SU-DHL-6 (cell line): ENCODE measurements at regions not wholly inside any gene's neighbourhood (a gene's known extent, or its start where the extent isn't known, plus 50 kb on each side); places are given as distances from the start of the nearest gene placed in this dataset.

Source experiments
- H2AFZ ChIP-seq: fragments of 200-600 bp; sonication (generic); 2 replicates; pipeline ENCODE4 v1.6.1; 2014; ENCODE audit warnings: low read depth, mild to moderate bottlenecking, moderate library complexity, mixed read lengths, antibody characterized with exemption, low read length; ENCODE audit not compliant: severe bottlenecking
- H3F3A ChIP-seq: fragments of 200-600 bp; shearing (Covaris generic); 2 replicates; pipeline ENCODE4 v1.6.0; 2016; ENCODE audit warnings: antibody characterized with exemption, mild to moderate bottlenecking; ENCODE audit not compliant: insufficient read depth
- H3K27ac ChIP-seq: fragments of 200-600 bp; sonication (generic); 2 replicates; pipeline ENCODE4 v1.5.1; 2016; ENCODE audit warnings: low read depth, mild to moderate bottlenecking, low read length, moderate library complexity, mixed read lengths
- H3K27me3 ChIP-seq: fragments of 200-600 bp; sonication (generic), shearing (Covaris generic); 2 replicates; pipeline ENCODE4 v1.6.0; 2014; ENCODE audit warnings: mild to moderate bottlenecking, low read length
- H3K36me3 ChIP-seq: fragments of 200-600 bp; sonication (generic); 2 replicates; pipeline ENCODE4 v1.6.1; 2014; ENCODE audit warnings: mild to moderate bottlenecking, low read length, mixed read lengths
- H3K4me2 ChIP-seq: fragments of 300-600, 200-600 bp; shearing (Covaris generic), sonication (generic); 2 replicates; pipeline ENCODE4 v1.6.0; 2014; ENCODE audit warnings: low read length, low read depth, mild to moderate bottlenecking; ENCODE audit not compliant: poor library complexity, severe bottlenecking
- H3K4me3 ChIP-seq: fragments of 200-600 bp; sonication (generic); 2 replicates; pipeline ENCODE4 v1.5.1; 2014; ENCODE audit warnings: antibody characterized with exemption, low read length, mild to moderate bottlenecking, mixed read lengths; ENCODE audit not compliant: insufficient read depth, poor library complexity, severe bottlenecking
- H3K79me2 ChIP-seq: fragments of 200-600 bp; sonication (generic); 2 replicates; pipeline ENCODE4 v1.6.1; 2014; ENCODE audit warnings: mild to moderate bottlenecking, low read length, moderate library complexity; ENCODE audit not compliant: insufficient read depth
- H3K9ac ChIP-seq: fragments of 200-600 bp; sonication (generic); 2 replicates; pipeline ENCODE4 v1.7.0; 2014; ENCODE audit warnings: mild to moderate bottlenecking, low read length
- H3K9me2 ChIP-seq: fragments of 200-600 bp; sonication (generic); replicated peaks from 2 replicates; pipeline ENCODE4 v1.6.1; 2014; ENCODE audit warnings: low read length; ENCODE audit not compliant: insufficient read depth
- H3K9me3 ChIP-seq: fragments of 200-600 bp; sonication (generic); 2 replicates; pipeline ENCODE4 v1.6.1; 2014; ENCODE audit warnings: low read length, mixed read lengths; ENCODE audit not compliant: insufficient read depth
- H4K20me1 ChIP-seq: fragments of 200-600 bp; sonication (generic); 2 replicates; pipeline ENCODE4 v1.6.1; 2014; ENCODE audit warnings: low read depth, mild to moderate bottlenecking, antibody characterized with exemption, low read length, moderate library complexity, mixed read lengths
- EZH2phosphoT487 ChIP-seq: fragments of 200-600 bp; sonication (generic), shearing (Covaris generic); conservative IDR thresholded peaks from 2 replicates; pipeline ENCODE4 v1.6.1; 2018; ENCODE audit warnings: mild to moderate bottlenecking, antibody characterized with exemption, low read length, moderate library complexity, mixed read lengths
- TF ChIP-seq, protein P1 (sequence below): fragments of 200-600 bp; sonication (generic); IDR thresholded peaks from one replicate; pipeline ENCODE4 v1.5.1; 2017; ENCODE audit warnings: antibody characterized with exemption, mild to moderate bottlenecking, low read length, moderate library complexity; ENCODE audit not compliant: insufficient read depth, poor library complexity, severe bottlenecking

DNA sequence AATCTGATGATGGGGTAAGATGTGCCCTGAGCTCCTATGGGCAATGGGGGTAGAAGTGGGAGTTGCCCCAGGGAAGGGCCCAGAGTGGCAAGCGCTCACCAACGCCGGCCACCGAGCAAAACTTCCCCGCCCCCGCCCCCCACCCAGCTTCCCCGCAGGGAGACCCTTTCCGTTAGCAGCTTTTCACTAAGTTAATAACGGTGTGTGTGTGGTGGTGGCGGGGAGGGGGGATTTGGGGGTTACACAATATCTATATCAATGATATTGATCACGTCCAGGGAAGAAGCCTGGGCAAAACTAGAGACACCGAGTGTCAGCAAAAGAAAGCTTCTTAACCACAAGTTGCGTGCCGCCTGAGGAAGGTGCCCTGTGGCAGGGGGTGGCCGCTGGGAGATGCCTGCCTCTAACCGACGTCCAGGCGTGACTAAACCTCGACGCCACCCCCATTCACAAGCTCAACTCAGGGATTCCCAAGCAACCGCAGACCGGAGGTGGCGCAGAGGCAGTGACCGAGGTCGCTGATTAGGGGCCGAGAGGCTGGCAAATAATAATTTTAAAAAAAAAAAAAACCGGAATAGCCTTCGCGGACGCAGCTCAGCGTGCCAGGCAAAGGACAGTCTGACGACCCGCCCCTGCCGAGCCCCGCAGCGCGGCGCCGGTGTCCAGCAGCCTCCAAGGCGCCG is 222.6 kb downstream of the MEF2C start:
- H3K27ac ChIP-seq: peak overlapping the region; percentile 52

DNA sequence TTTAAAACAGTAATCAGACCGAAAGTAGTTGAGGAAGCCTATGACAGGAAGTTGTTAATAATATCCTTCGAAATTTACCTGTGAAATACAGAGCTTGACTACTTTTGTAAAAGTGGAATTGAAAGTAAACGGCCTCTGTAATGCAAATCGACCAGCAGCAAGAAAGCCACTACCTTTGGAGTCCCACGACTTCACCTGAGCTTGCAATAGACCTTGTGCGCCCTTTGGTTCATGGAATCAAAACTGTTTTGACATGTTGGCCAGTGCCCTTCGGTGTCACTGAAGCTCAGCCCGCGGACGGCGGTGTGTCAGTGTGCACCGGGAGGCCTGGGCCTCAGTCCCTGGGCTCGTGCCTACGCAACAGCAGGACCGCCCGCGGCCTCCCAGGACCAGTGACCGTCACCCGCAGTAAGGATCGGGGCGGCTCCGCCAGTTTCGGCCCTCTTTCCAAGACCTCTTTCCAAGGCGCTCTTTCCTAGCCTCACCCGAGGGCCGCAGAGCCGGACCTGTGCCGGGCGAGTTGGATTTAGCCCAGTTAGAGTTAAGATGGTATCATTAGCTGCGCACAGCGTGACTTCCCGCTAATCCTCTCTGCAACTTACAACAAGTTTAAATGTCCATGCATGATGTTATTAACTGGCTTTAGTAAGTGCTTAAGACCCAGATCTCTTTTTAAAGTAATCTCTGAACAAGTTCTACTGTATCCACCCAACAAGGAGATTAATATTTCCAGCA is 223.3 kb downstream of the MEF2C start:
- Histone ChIP-seq H3F3A (peaks cover 11% of the 10 kb centered on the region), H4K20me1 (no peaks in the 10 kb centered on the region), H3K9me2 (no peaks in the 10 kb centered on the region), H3K27me3 (no peaks in the 10 kb centered on the region), H3K36me3 (no peaks in the 10 kb centered on the region), H3K4me3 (no peak overlapping the region), H3K27ac (no peak overlapping the region), H3K79me2 (no peaks in the 10 kb centered on the region), H3K4me2 (peak overlapping the region; percentile 59), H3K9ac (no peak overlapping the region), H2AFZ (no peak overlapping the region), H3K9me3 (no peaks in the 10 kb centered on the region)
- no peak for TF ChIP-seq EZH2phosphoT487
- TF ChIP-seq, protein P1, sequence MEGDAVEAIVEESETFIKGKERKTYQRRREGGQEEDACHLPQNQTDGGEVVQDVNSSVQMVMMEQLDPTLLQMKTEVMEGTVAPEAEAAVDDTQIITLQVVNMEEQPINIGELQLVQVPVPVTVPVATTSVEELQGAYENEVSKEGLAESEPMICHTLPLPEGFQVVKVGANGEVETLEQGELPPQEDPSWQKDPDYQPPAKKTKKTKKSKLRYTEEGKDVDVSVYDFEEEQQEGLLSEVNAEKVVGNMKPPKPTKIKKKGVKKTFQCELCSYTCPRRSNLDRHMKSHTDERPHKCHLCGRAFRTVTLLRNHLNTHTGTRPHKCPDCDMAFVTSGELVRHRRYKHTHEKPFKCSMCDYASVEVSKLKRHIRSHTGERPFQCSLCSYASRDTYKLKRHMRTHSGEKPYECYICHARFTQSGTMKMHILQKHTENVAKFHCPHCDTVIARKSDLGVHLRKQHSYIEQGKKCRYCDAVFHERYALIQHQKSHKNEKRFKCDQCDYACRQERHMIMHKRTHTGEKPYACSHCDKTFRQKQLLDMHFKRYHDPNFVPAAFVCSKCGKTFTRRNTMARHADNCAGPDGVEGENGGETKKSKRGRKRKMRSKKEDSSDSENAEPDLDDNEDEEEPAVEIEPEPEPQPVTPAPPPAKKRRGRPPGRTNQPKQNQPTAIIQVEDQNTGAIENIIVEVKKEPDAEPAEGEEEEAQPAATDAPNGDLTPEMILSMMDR: no peak

More for the DNA sequence above, 222.6 kb downstream of the MEF2C start:
- H3K4me3 ChIP-seq: peak overlapping the region; percentile 44
- no peaks in the 10 kb centered on the region for H3K9me2 ChIP-seq
- peak overlapping the region; percentile 46 for H3K9ac ChIP-seq
- H4K20me1 ChIP-seq: no peaks in the 10 kb centered on the region
- TF ChIP-seq, protein P1: no peak
- no peak for TF ChIP-seq EZH2phosphoT487
- H2AFZ ChIP-seq: peak overlapping the region; percentile 69
- no peaks in the 10 kb centered on the region for H3K79me2 ChIP-seq
- H3F3A ChIP-seq: peaks cover 11% of the 10 kb centered on the region
- H3K9me3 ChIP-seq: no peaks in the 10 kb centered on the region
- peak overlapping the region; percentile 59 for H3K4me2 ChIP-seq
- H3K27me3 ChIP-seq: no peaks in the 10 kb centered on the region
- no peaks in the 10 kb centered on the region for H3K36me3 ChIP-seq

DNA sequence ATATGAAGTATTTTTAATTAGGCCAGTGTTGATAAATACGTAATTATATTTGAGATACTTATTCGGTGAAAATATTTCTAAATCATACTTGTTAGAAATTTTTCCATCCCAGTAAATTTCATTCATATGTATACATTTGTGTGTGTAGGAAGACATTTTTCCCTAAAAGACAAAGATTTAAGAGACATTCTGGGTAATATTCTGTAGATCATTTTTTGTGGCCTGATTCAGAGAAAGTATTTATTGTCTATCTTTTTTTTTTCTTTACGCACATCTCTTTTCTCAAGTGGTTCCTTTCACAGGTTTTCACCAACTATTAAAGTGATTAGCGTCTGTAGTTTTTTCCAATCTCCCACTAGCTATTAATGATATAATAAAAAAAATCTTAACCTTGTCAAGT is 224.1 kb downstream of the MEF2C start:
- TF ChIP-seq, protein P1: no peak
- TF ChIP-seq EZH2phosphoT487: no peak
- H3F3A ChIP-seq: peaks cover 11% of the 10 kb centered on the region
- no peaks in the 10 kb centered on the region for H3K9me2 ChIP-seq
- H3K36me3 ChIP-seq: no peaks in the 10 kb centered on the region
- no peaks in the 10 kb centered on the region for H3K79me2 ChIP-seq
- no peaks in the 10 kb centered on the region for H4K20me1 ChIP-seq
- H2AFZ ChIP-seq: no peak overlapping the region
- no peak overlapping the region for H3K27ac ChIP-seq
- no peaks in the 10 kb centered on the region for H3K9me3 ChIP-seq
- H3K4me2 ChIP-seq: peak overlapping the region; percentile 59
- H3K4me3 ChIP-seq: no peak overlapping the region
- H3K27me3 ChIP-seq: no peaks in the 10 kb centered on the region
- no peak overlapping the region for H3K9ac ChIP-seq
